Heart left ventricle (tissue), 13 donors: ENCODE measurements at regions not wholly inside any gene's neighbourhood (a gene's known extent, or its start where the extent isn't known, plus 50 kb on each side); places are given as distances from the start of the nearest gene placed in this dataset.

Source experiments
- POLR2A ChIP-seq, 2 donors: fragments of 450-650 bp; IDR thresholded peaks; one replicate each; pipeline ENCODE4 v1.6.1; 2017; ENCODE audit warnings: antibody characterized with exemption in 2 of 2, mild to moderate bottlenecking in 2 of 2, moderate library complexity in 2 of 2
- TF ChIP-seq, protein P1 (sequence below), 12 donors: fragments of 200-600 bp; sonication (generic) in 4 of 12; IDR thresholded peaks; one replicate each; pipeline versions ENCODE4 v1.5.0 to v1.8.0; 2018 to 2022; ENCODE audit warnings: antibody characterized with exemption in 12 of 12, mild to moderate bottlenecking in 5 of 12
- donor health status: ischemic (EF 13 %, LVEDD 7.1; RV severe dilation, severe dysfunction).
- donor health status: DM: no; HTN: yes; CAD: no.
- donor health status: DM: no; HTN: no; CAD: no.
- donor health status: ischemic (EF 25% LVEDD 6.9; RV normal size, moderate dysfunction).
- donor health status: ischemic (EF 25% LVEDD 5.7; RV mildly dilated, moderate dysfunction).
- donor health status: ischemic (EF 35%, LVEDD 5.7; RV mildly dilated, moderate dysfunction).
- donor health status: nonischemic (EF 11% LVEDD 7.7; RV severe dilation, severe dysfunction).
- donor health status: DM: yes; HTN: yes; CAD: no.
- donor health status: PGD.
- donor health status: ischemic (EF 29% LVEDD 5.4; RV normal size, mild dysfunction).
- donor health status: nonischemic (EF 23%, LVEDD 6.1; RV moderate dilation, normal function).

- TF ChIP-seq POLR2A (IDR thresholded peaks at IDR 0.05), result no peak
- TF ChIP-seq, protein P1, sequence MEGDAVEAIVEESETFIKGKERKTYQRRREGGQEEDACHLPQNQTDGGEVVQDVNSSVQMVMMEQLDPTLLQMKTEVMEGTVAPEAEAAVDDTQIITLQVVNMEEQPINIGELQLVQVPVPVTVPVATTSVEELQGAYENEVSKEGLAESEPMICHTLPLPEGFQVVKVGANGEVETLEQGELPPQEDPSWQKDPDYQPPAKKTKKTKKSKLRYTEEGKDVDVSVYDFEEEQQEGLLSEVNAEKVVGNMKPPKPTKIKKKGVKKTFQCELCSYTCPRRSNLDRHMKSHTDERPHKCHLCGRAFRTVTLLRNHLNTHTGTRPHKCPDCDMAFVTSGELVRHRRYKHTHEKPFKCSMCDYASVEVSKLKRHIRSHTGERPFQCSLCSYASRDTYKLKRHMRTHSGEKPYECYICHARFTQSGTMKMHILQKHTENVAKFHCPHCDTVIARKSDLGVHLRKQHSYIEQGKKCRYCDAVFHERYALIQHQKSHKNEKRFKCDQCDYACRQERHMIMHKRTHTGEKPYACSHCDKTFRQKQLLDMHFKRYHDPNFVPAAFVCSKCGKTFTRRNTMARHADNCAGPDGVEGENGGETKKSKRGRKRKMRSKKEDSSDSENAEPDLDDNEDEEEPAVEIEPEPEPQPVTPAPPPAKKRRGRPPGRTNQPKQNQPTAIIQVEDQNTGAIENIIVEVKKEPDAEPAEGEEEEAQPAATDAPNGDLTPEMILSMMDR (IDR thresholded peaks at IDR 0.05), result no peak
Observed at GRCh38 chr22:22040908-22041307, 58.3 kb upstream of the TOP3B start.
